Tibial nerve (tissue), 4 donors: ENCODE measurements at regions not wholly inside any gene's neighbourhood (a gene's known extent, or its start where the extent isn't known, plus 50 kb on each side); places are given as distances from the start of the nearest gene placed in this dataset.
"Not testable (repeated sequence)": the region's sequence is repeated elsewhere in the genome, so short reads cannot be mapped to it uniquely, and the experiment has no call there.

Experiments used
- DNase-seq, 2 donors: peaks; one replicate each; pipeline ENCODE4 v3.0.0-alpha.2; 2019; ENCODE audit warnings: low spot score in 2 of 2
- H3K27ac ChIP-seq, 4 donors: fragments of 200-600 bp; sonication (generic) in 3 of 4; one replicate each; pipeline ENCODE4 v1.5.1; 2017 to 2019; ENCODE audit warnings: mild to moderate bottlenecking in 1 of 4
- H3K27me3 ChIP-seq, 2 donors: fragments of 200-600 bp; sonication (generic) in 1 of 2; one replicate each; pipeline versions ENCODE4 v1.5.1 to v1.6.0; 2017 to 2019
- H3K36me3 ChIP-seq, 3 donors: fragments of 200-600 bp; sonication (generic); one replicate each; pipeline ENCODE4 v1.5.1; 2018 to 2019
- H3K4me1 ChIP-seq, 4 donors: fragments of 200-600 bp; sonication (generic) in 3 of 4; one replicate each; pipeline ENCODE4 v1.5.1; 2017 to 2019
- H3K4me3 ChIP-seq, 4 donors: fragments of 200-600 bp; sonication (generic) in 3 of 4; one replicate each; pipeline ENCODE4 v1.5.1; 2017 to 2019; ENCODE audit warnings: mild to moderate bottlenecking in 1 of 4, moderate library complexity in 1 of 4
- H3K9me3 ChIP-seq, 4 donors: fragments of 200-600 bp; sonication (generic) in 3 of 4; one replicate each; pipeline ENCODE4 v1.5.1; 2017 to 2019
- CTCF ChIP-seq, 5 experiments: fragments of 200-600 bp in 3 of 5; fragments of 450-650 bp in 2 of 5; sonication (generic) in 3 of 5; IDR thresholded peaks; one replicate each; pipeline ENCODE4 v1.5.1; 2016 to 2019; ENCODE audit warnings: antibody characterized with exemption in 5 of 5, mild to moderate bottlenecking in 3 of 5, moderate library complexity in 2 of 5
- EP300 ChIP-seq, 2 donors: sonication (generic); formaldehyde crosslinking; IDR thresholded peaks; one replicate each; pipeline ENCODE4 v1.6.1; 2017; ENCODE audit warnings: antibody characterized with exemption in 2 of 2, mild to moderate bottlenecking in 1 of 2
- POLR2A ChIP-seq, 2 donors: fragments of 450-650 bp; IDR thresholded peaks; one replicate each; pipeline ENCODE4 v1.6.1; 2017; ENCODE audit warnings: antibody characterized with exemption in 2 of 2, mild to moderate bottlenecking in 2 of 2, moderate library complexity in 2 of 2
- WGBS, 2 donors: methylation state at CpG; one replicate each; pipeline ENCODE4 v1.1.5; 2018; 5-methylcytosine and 5-hydroxymethylcytosine counted together

GRCh38 chr6:68186870-68187269 is 448.2 kb upstream of the ADGRB3 start:
- Histone ChIP-seq H3K9me3 (no peaks in the 10 kb centered on the region), H3K4me1 (no peaks in the 10 kb centered on the region), H3K4me3 (no peak overlapping the region), H3K36me3 (no peaks in the 10 kb centered on the region), H3K27me3 (no peaks in the 10 kb centered on the region), H3K27ac (no peak overlapping the region)
- DNase-seq: no peak
- TF ChIP-seq POLR2A (IDR thresholded peaks at IDR 0.05): no peak
- no peak for TF ChIP-seq EP300 (IDR thresholded peaks at IDR 0.05)
- TF ChIP-seq CTCF (IDR thresholded peaks at IDR 0.05): no peak
- WGBS, 2 donors: 90 to 96% methylated on average over 2 of the region's 2 CpGs

GRCh38 chr6:68182386-68182785 is 452.7 kb upstream of the ADGRB3 start:
- Histone ChIP-seq H3K27ac (no peak overlapping the region), H3K27me3 (no peaks in the 10 kb centered on the region), H3K4me1 (no peaks in the 10 kb centered on the region), H3K9me3 (no peaks in the 10 kb centered on the region), H3K36me3 (no peaks in the 10 kb centered on the region), H3K4me3 (no peak overlapping the region)
- 56 to 58% methylated on average over 3 of the region's 3 CpGs for WGBS, 2 donors
- DNase-seq: no peak
- no peak for TF ChIP-seq POLR2A (IDR thresholded peaks at IDR 0.05)
- TF ChIP-seq EP300 (IDR thresholded peaks at IDR 0.05): no peak
- TF ChIP-seq CTCF (IDR thresholded peaks at IDR 0.05): no peak

GRCh38 chr6:68181027-68181426 is 454.1 kb upstream of the ADGRB3 start:
- not testable (repeated sequence) for H3K4me1 ChIP-seq, DNase-seq, H3K27me3 ChIP-seq, H3K27ac ChIP-seq, H3K4me3 ChIP-seq, H3K36me3 ChIP-seq, H3K9me3 ChIP-seq
- WGBS, 2 donors: 60 to 82% methylated on average over 3 of the region's 3 CpGs

- no peak for DNase-seq
- H3K36me3 ChIP-seq: no peaks in the 10 kb centered on the region
- H3K4me1 ChIP-seq: no peaks in the 10 kb centered on the region
- H3K9me3 ChIP-seq: no peaks in the 10 kb centered on the region
- 22 to 31% methylated on average over 2 of the region's 2 CpGs for WGBS, 2 donors
- H3K4me3 ChIP-seq: no peak overlapping the region
- no peaks in the 10 kb centered on the region for H3K27me3 ChIP-seq
- TF ChIP-seq POLR2A (IDR thresholded peaks at IDR 0.05): no peak
- no peak for TF ChIP-seq CTCF (IDR thresholded peaks at IDR 0.05)
- TF ChIP-seq EP300 (IDR thresholded peaks at IDR 0.05): no peak
- H3K27ac ChIP-seq: no peak overlapping the region
Observed at GRCh38 chr6:68173616-68174015, 461.5 kb upstream of the ADGRB3 start.

GRCh38 chr6:68169922-68170321 is 465.2 kb upstream of the ADGRB3 start:
- Histone ChIP-seq H3K27me3 (no peaks in the 10 kb centered on the region), H3K4me1 (no peaks in the 10 kb centered on the region), H3K36me3 (no peaks in the 10 kb centered on the region), H3K9me3 (no peaks in the 10 kb centered on the region), H3K27ac (no peak overlapping the region), H3K4me3 (no peak overlapping the region)
- TF ChIP-seq EP300 (IDR thresholded peaks at IDR 0.05): no peak
- no peak for TF ChIP-seq POLR2A (IDR thresholded peaks at IDR 0.05)
- no peak for TF ChIP-seq CTCF (IDR thresholded peaks at IDR 0.05)
- 61 to 70% methylated on average over 1 of the region's 1 CpG for WGBS, 2 donors
- DNase-seq: no peak

GRCh38 chr6:68167604-68168003 is 467.5 kb upstream of the ADGRB3 start:
- TF ChIP-seq POLR2A (IDR thresholded peaks at IDR 0.05): no peak
- no peak for TF ChIP-seq EP300 (IDR thresholded peaks at IDR 0.05)
- no peak for TF ChIP-seq CTCF (IDR thresholded peaks at IDR 0.05)
- H3K4me3 ChIP-seq: no peak overlapping the region
- H3K27me3 ChIP-seq: no peaks in the 10 kb centered on the region
- no peaks in the 10 kb centered on the region for H3K9me3 ChIP-seq
- H3K27ac ChIP-seq: no peak overlapping the region
- H3K4me1 ChIP-seq: no peaks in the 10 kb centered on the region
- DNase-seq: no peak
- whole genome bisulfite sequencing, 2 donors: 38 to 39% methylated on average over 2 of the region's 2 CpGs
- H3K36me3 ChIP-seq: no peaks in the 10 kb centered on the region

GRCh38 chr6:68160812-68161211 is 474.3 kb upstream of the ADGRB3 start:
- H3K9me3 ChIP-seq: peaks cover 0 to 14% (median 0%) of the 10 kb centered on the region in 4 donors
- not testable (repeated sequence) for H3K27ac ChIP-seq, DNase-seq, H3K36me3 ChIP-seq, H3K4me1 ChIP-seq, H3K27me3 ChIP-seq, H3K4me3 ChIP-seq
- 92 to 98% methylated on average over 3 of the region's 3 CpGs for WGBS, 2 donors
